ENCODE measurements at regions not wholly inside any gene's neighbourhood (a gene's known extent, or its start where the extent isn't known, plus 50 kb on each side); places are given as distances from the start of the nearest gene placed in this dataset.

DNA sequence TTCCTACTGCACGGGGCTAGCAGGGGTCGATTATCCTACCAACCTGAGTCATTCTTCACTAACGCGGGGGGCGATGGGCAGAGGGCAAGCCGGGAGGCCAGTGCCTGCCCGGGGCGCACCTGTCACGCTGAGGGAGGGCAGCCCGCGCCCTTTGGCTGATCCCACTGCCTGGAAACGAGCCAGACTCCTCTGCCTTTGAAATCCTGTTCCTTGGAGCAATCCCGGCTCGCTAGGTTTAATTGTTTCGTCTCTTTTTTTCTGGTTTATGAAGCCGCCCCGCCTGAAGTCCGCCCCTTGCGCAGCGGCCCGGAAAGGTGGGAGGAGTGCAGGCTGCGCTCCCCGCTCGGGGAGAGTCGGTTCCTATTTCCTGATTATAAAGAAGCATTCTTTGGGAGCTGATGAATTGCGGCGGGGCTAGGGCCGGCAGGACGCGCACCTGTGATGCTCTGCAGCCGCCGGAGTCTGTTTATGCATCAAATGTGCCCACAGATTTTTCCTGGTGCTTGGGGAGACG lies 484.2 kb downstream of the BCOR start:
- H3K9ac ChIP-seq (ENCODE audit: low read length): no peak overlapping the region
- H3K9me3 ChIP-seq (ENCODE audit: control insufficient read depth, low read length): peaks cover 2% of the 10 kb centered on the region
- DNase-seq: no peak
- H2BK15ac ChIP-seq (ENCODE audit: low read depth, poor library complexity, severe bottlenecking): no peak overlapping the region
- peaks cover 6% of the 10 kb centered on the region for H3K4me1 ChIP-seq (ENCODE audit: control insufficient read depth, insufficient read depth, low read depth, low read length)
- peak overlapping the region; percentile 47 for H3K4me2 ChIP-seq (ENCODE audit: low read length, poor library complexity, severe bottlenecking)
- no peak overlapping the region for H2AFZ ChIP-seq (ENCODE audit: low read depth, low read length)
- H3K27ac ChIP-seq (ENCODE audit: low read length, poor library complexity, severe bottlenecking): no peak overlapping the region
- no peak overlapping the region for H2BK12ac ChIP-seq (ENCODE audit: low read length in 2 of 2)
- peaks cover 51 to 81% of the 10 kb centered on the region in 2 experiments for H3K27me3 ChIP-seq (ENCODE audit: control insufficient read depth in 1 of 2, insufficient read depth in 1 of 2, low read length in 2 of 2)
- H3K4ac ChIP-seq (ENCODE audit: low read depth in 1 of 2, low read length in 2 of 2): no peak overlapping the region
- no peaks in the 10 kb centered on the region for H3K36me3 ChIP-seq (ENCODE audit: control insufficient read depth in 1 of 2, insufficient read depth in 2 of 2, low read depth in 1 of 2, low read length in 2 of 2)
- H3K79me1 ChIP-seq (replicated peaks; ENCODE audit: low read length, poor library complexity, severe bottlenecking): no peaks in the 10 kb centered on the region
- H2BK120ac ChIP-seq (ENCODE audit: low read depth, low read length): no peak overlapping the region
- H3K4me3 ChIP-seq (ENCODE audit: insufficient read depth in 1 of 2, low read depth in 1 of 2, low read length in 2 of 2): no peak overlapping the region
- H4K91ac ChIP-seq (ENCODE audit: low read length): no peak overlapping the region
- H3K18ac ChIP-seq (ENCODE audit: low read depth in 1 of 2, low read length in 2 of 2): no peak overlapping the region
- WGBS: 1% methylated on average over 19 of the region's 33 CpGs
- no peak overlapping the region for H4K8ac ChIP-seq (ENCODE audit: low read length)
- no peak overlapping the region for H2BK5ac ChIP-seq (ENCODE audit: low read depth, low read length, poor library complexity, severe bottlenecking)
- no peak overlapping the region for H2AK5ac ChIP-seq (ENCODE audit: low read length, severe bottlenecking)
- no peak overlapping the region for H3K23ac ChIP-seq (ENCODE audit: low read length in 2 of 2)
- H3K14ac ChIP-seq (ENCODE audit: low read length in 2 of 2): no peak overlapping the region

DNA sequence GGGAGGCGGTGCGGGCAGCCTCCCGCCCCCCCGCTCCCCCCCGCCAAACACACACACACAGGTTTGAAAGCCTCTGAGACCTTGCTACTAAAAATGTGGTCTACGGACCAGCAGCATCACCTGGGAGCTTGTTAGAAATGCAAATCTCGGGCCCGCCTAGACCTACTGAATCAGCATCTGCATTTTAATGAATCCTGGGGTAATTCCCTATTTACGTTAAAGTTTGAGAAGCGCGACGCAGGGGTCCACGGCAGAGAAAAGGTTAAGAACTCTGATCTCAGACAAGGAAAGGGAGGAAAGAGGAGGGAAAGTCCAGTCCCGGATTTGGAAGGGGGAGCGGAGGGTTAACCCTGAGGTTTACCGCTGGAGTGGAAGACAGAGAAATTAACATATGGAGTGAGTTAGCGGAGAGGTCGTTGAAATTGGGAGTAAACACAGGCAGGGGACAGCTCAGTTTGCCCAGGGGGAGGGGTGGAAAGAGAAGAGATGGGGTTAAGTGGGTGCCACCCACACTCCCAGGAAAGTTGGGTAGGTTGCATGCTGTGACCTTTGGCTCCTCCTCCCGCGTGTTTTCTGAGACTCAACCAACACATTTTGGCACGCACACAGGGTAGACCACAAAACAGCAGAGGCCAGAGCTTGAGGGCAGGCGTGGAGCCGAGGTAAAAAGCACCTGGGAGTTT lies 483.6 kb downstream of the BCOR start:
- no peaks in the 10 kb centered on the region for H3K79me1 ChIP-seq (replicated peaks; ENCODE audit: low read length, poor library complexity, severe bottlenecking)
- peaks cover under 1% of the 10 kb centered on the region for H3K9me3 ChIP-seq (ENCODE audit: control insufficient read depth, low read length)
- H3K9ac ChIP-seq (ENCODE audit: low read length): no peak overlapping the region
- no peaks in the 10 kb centered on the region for H3K36me3 ChIP-seq (ENCODE audit: control insufficient read depth in 1 of 2, insufficient read depth in 2 of 2, low read depth in 1 of 2, low read length in 2 of 2)
- H3K14ac ChIP-seq (ENCODE audit: low read length in 2 of 2): no peak overlapping the region
- peak overlapping the region; percentile 47 for H3K4me2 ChIP-seq (ENCODE audit: low read length, poor library complexity, severe bottlenecking)
- H3K18ac ChIP-seq (ENCODE audit: low read depth in 1 of 2, low read length in 2 of 2): no peak overlapping the region
- no peak overlapping the region for H2AFZ ChIP-seq (ENCODE audit: low read depth, low read length)
- 7% methylated on average over 19 of the region's 23 CpGs for WGBS
- H2BK15ac ChIP-seq (ENCODE audit: low read depth, poor library complexity, severe bottlenecking): no peak overlapping the region
- H4K91ac ChIP-seq (ENCODE audit: low read length): no peak overlapping the region
- H3K4me3 ChIP-seq (ENCODE audit: insufficient read depth in 1 of 2, low read depth in 1 of 2, low read length in 2 of 2): no peak overlapping the region
- peaks cover 46 to 81% of the 10 kb centered on the region in 2 experiments for H3K27me3 ChIP-seq (ENCODE audit: control insufficient read depth in 1 of 2, insufficient read depth in 1 of 2, low read length in 2 of 2)
- no peak overlapping the region for H3K27ac ChIP-seq (ENCODE audit: low read length, poor library complexity, severe bottlenecking)
- H3K23ac ChIP-seq (ENCODE audit: low read length in 2 of 2): no peak overlapping the region
- H2BK12ac ChIP-seq (ENCODE audit: low read length in 2 of 2): no peak overlapping the region
- H2BK120ac ChIP-seq (ENCODE audit: low read depth, low read length): no peak overlapping the region
- no peak overlapping the region for H2AK5ac ChIP-seq (ENCODE audit: low read length, severe bottlenecking)
- no peak overlapping the region for H2BK5ac ChIP-seq (ENCODE audit: low read depth, low read length, poor library complexity, severe bottlenecking)
- peaks cover 6% of the 10 kb centered on the region for H3K4me1 ChIP-seq (ENCODE audit: control insufficient read depth, insufficient read depth, low read depth, low read length)
- no peak for DNase-seq
- no peak overlapping the region for H3K4ac ChIP-seq (ENCODE audit: low read depth in 1 of 2, low read length in 2 of 2)
- H4K8ac ChIP-seq (ENCODE audit: low read length): no peak overlapping the region

DNA sequence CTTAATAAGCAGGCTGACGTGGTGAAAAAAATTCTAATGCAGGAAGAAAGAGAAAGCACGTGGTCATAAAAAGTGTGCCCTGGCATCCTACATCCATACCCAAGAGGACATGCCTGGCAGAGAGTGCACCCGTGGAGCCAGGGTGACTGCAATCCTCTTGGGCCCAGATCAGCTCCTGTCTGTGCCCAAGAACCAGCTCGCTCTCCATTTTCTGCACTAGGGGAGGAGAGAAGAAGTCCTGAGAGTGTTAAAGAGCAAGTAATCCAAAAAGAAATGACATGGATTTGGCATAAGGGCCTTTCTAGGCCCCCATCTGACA lies 483.1 kb downstream of the BCOR start:
- no peak for DNase-seq
- no peak overlapping the region for H3K18ac ChIP-seq (ENCODE audit: low read depth in 1 of 2, low read length in 2 of 2)
- no peak overlapping the region for H2AK5ac ChIP-seq (ENCODE audit: low read length, severe bottlenecking)
- H3K14ac ChIP-seq (ENCODE audit: low read length in 2 of 2): no peak overlapping the region
- no peaks in the 10 kb centered on the region for H3K36me3 ChIP-seq (ENCODE audit: control insufficient read depth in 1 of 2, insufficient read depth in 2 of 2, low read depth in 1 of 2, low read length in 2 of 2)
- peaks cover 46 to 82% of the 10 kb centered on the region in 2 experiments for H3K27me3 ChIP-seq (ENCODE audit: control insufficient read depth in 1 of 2, insufficient read depth in 1 of 2, low read length in 2 of 2)
- H2AFZ ChIP-seq (ENCODE audit: low read depth, low read length): no peak overlapping the region
- no peaks in the 10 kb centered on the region for H3K79me1 ChIP-seq (replicated peaks; ENCODE audit: low read length, poor library complexity, severe bottlenecking)
- H3K4ac ChIP-seq (ENCODE audit: low read depth in 1 of 2, low read length in 2 of 2): no peak overlapping the region
- no peaks in the 10 kb centered on the region for H3K9me3 ChIP-seq (ENCODE audit: control insufficient read depth, low read length)
- H2BK15ac ChIP-seq (ENCODE audit: low read depth, poor library complexity, severe bottlenecking): no peak overlapping the region
- peaks cover 6% of the 10 kb centered on the region for H3K4me1 ChIP-seq (ENCODE audit: control insufficient read depth, insufficient read depth, low read depth, low read length)
- no peak overlapping the region for H3K4me3 ChIP-seq (ENCODE audit: insufficient read depth in 1 of 2, low read depth in 1 of 2, low read length in 2 of 2)
- no peak overlapping the region for H4K8ac ChIP-seq (ENCODE audit: low read length)
- no peak overlapping the region for H4K91ac ChIP-seq (ENCODE audit: low read length)
- H3K9ac ChIP-seq (ENCODE audit: low read length): no peak overlapping the region
- no peak overlapping the region for H3K4me2 ChIP-seq (ENCODE audit: low read length, poor library complexity, severe bottlenecking)
- H2BK5ac ChIP-seq (ENCODE audit: low read depth, low read length, poor library complexity, severe bottlenecking): no peak overlapping the region
- H2BK120ac ChIP-seq (ENCODE audit: low read depth, low read length): no peak overlapping the region
- H2BK12ac ChIP-seq (ENCODE audit: low read length in 2 of 2): no peak overlapping the region
- H3K27ac ChIP-seq (ENCODE audit: low read length, poor library complexity, severe bottlenecking): no peak overlapping the region
- no peak overlapping the region for H3K23ac ChIP-seq (ENCODE audit: low read length in 2 of 2)
- no CpG with 5 or more reads among the region's 4 CpGs for WGBS

DNA sequence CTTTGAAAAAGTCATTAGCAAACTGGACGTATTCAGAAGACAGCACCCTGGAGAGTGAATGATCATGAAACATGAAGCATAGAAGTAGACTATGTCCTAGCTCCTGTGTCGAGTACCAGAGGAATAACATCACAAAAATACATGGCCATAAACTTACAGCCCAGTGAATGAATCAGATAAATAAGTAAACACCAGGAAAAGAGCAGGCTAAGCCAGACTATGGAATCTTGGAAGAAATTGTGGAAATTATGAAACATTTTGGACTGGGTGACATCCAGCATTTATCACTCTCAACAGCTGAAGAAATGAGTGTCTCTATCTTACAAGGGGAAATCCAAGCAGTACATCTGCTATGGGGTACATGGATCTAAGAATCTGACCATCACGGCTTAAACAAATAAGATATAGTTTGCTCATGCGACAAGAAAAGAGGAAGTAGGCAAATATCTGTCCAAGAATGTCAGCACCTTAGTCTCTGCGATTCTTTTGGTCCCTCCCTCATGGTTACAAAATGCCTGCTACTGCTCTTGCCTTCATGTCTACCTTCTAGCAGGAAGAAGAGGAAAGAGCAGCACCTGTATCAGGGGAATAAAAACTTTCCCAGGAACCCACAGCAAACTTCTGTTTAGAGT lies 481.5 kb downstream of the BCOR start:
- WGBS: 88% methylated on average over 3 of the region's 5 CpGs
- H3K36me3 ChIP-seq (ENCODE audit: control insufficient read depth in 1 of 2, insufficient read depth in 2 of 2, low read depth in 1 of 2, low read length in 2 of 2): no peaks in the 10 kb centered on the region
- H3K4me2 ChIP-seq (ENCODE audit: low read length, poor library complexity, severe bottlenecking): no peak overlapping the region
- H3K9ac ChIP-seq (ENCODE audit: low read length): no peak overlapping the region
- H2AK5ac ChIP-seq (ENCODE audit: low read length, severe bottlenecking): no peak overlapping the region
- no peak overlapping the region for H3K4me3 ChIP-seq (ENCODE audit: insufficient read depth in 1 of 2, low read depth in 1 of 2, low read length in 2 of 2)
- no peak overlapping the region for H3K14ac ChIP-seq (ENCODE audit: low read length in 2 of 2)
- no peaks in the 10 kb centered on the region for H3K9me3 ChIP-seq (ENCODE audit: control insufficient read depth, low read length)
- H3K4ac ChIP-seq (ENCODE audit: low read depth in 1 of 2, low read length in 2 of 2): no peak overlapping the region
- H3K23ac ChIP-seq (ENCODE audit: low read length in 2 of 2): no peak overlapping the region
- no peak overlapping the region for H2BK120ac ChIP-seq (ENCODE audit: low read depth, low read length)
- DNase-seq: no peak
- no peak overlapping the region for H2BK12ac ChIP-seq (ENCODE audit: low read length in 2 of 2)
- no peak overlapping the region for H2AFZ ChIP-seq (ENCODE audit: low read depth, low read length)
- H3K79me1 ChIP-seq (replicated peaks; ENCODE audit: low read length, poor library complexity, severe bottlenecking): no peaks in the 10 kb centered on the region
- H2BK5ac ChIP-seq (ENCODE audit: low read depth, low read length, poor library complexity, severe bottlenecking): no peak overlapping the region
- H3K27ac ChIP-seq (ENCODE audit: low read length, poor library complexity, severe bottlenecking): no peak overlapping the region
- H3K4me1 ChIP-seq (ENCODE audit: control insufficient read depth, insufficient read depth, low read depth, low read length): peaks cover 8% of the 10 kb centered on the region
- H4K91ac ChIP-seq (ENCODE audit: low read length): no peak overlapping the region
- H3K27me3 ChIP-seq (ENCODE audit: control insufficient read depth in 1 of 2, insufficient read depth in 1 of 2, low read length in 2 of 2): peaks cover 33 to 73% of the 10 kb centered on the region in 2 experiments
- H4K8ac ChIP-seq (ENCODE audit: low read length): no peak overlapping the region
- no peak overlapping the region for H2BK15ac ChIP-seq (ENCODE audit: low read depth, poor library complexity, severe bottlenecking)
- H3K18ac ChIP-seq (ENCODE audit: low read depth in 1 of 2, low read length in 2 of 2): no peak overlapping the region
